ENCODE measurements at regions not wholly inside any gene's neighbourhood (a gene's known extent, or its start where the extent isn't known, plus 50 kb on each side); places are given as distances from the start of the nearest gene placed in this dataset.

DNA sequence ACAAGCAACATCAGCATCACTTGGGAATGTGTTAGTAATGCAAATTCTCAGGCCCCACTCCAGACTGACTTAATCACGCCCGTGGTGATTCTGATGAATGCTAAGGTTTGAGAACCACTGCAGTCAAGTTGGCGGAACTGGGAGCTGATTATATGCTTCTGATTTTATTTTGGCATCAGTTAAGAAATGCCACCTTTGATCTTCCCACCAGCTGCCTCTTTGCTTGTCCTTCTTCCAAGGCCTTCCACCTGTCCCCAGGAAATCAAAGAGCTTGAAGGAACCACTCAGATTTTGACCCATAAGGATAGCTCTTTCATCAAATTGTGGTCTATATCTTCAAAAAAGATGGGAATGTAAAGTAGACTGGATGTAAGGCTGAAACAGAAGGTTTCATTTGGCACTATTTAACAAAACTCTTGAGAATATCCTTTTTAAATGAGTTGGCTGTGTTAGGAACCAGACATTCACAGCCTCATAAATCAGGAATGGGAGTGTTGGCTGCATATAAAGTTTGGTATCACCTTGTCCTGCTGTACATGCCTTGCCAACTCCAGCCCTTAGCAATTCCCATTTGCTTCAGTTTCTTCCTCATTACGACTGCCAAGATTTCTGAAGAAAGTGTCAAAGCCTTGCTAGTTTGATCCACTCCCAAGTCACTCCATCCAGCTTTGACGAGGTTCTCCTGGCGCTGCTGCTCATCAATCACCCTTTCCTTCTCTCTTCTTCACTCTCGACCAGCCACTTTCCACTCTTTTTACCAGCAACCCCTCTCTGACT is 125.8 kb upstream of the NPHP3 start:
- H3K27me3 ChIP-seq = no peaks in the 10 kb centered on the region
- DNase-seq (ENCODE audit: low spot score in 2 of 2) = no peak
- intact Hi-C loops (cut with DNase I) = no loop called here
- no peaks in the 10 kb centered on the region for H3K9me3 ChIP-seq
- no peak overlapping the region for H3K4me3 ChIP-seq
- H3K36me3 ChIP-seq = no peaks in the 10 kb centered on the region
- no peak overlapping the region for H3K27ac ChIP-seq
- TF ChIP-seq, protein P1, sequence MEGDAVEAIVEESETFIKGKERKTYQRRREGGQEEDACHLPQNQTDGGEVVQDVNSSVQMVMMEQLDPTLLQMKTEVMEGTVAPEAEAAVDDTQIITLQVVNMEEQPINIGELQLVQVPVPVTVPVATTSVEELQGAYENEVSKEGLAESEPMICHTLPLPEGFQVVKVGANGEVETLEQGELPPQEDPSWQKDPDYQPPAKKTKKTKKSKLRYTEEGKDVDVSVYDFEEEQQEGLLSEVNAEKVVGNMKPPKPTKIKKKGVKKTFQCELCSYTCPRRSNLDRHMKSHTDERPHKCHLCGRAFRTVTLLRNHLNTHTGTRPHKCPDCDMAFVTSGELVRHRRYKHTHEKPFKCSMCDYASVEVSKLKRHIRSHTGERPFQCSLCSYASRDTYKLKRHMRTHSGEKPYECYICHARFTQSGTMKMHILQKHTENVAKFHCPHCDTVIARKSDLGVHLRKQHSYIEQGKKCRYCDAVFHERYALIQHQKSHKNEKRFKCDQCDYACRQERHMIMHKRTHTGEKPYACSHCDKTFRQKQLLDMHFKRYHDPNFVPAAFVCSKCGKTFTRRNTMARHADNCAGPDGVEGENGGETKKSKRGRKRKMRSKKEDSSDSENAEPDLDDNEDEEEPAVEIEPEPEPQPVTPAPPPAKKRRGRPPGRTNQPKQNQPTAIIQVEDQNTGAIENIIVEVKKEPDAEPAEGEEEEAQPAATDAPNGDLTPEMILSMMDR (IDR thresholded peaks at IDR 0.05) = no peak
- H3K4me1 ChIP-seq = no peaks in the 10 kb centered on the region

DNA sequence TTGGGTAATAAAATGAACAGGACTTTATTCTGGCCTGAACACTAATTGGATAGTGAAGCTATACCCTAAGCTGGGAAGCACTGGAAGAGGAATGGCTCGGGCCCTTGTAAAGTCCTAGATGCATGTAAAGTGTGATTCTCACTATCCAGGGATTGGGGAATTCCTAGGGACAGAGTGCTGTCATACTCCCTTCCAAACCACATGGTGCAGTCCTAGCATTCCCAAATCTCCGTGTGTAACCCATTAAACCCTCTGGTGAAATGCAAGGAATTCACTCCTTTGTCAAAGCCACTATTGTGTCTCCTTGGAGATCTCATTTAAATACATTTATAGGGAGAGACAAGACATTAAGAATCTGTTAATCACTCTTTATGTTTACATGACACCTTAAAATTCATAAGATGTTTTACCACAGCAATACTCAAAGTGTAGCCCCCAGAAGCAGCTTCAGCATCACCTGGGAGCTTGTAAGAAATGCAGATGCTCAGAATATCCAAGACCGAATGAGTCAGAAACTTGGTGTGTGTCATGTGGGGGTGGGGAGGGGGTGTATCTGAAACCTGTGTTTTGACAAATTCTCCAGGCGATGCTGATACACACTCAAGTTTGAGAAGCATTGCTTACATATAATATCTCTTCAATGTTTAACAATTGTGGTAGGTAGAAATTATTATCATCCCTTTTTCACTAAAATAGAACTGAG is 121.8 kb upstream of the NPHP3 start:
- DNase-seq (ENCODE audit: low spot score in 2 of 2) = no peak
- TF ChIP-seq, protein P1 (IDR thresholded peaks at IDR 0.05) = no peak
- no peaks in the 10 kb centered on the region for H3K27me3 ChIP-seq
- H3K9me3 ChIP-seq = no peaks in the 10 kb centered on the region
- H3K4me3 ChIP-seq = no peak overlapping the region
- H3K36me3 ChIP-seq = no peaks in the 10 kb centered on the region
- H3K27ac ChIP-seq = no peak overlapping the region
- intact Hi-C loops (cut with DNase I) = no loop called here
- no peaks in the 10 kb centered on the region for H3K4me1 ChIP-seq

DNA sequence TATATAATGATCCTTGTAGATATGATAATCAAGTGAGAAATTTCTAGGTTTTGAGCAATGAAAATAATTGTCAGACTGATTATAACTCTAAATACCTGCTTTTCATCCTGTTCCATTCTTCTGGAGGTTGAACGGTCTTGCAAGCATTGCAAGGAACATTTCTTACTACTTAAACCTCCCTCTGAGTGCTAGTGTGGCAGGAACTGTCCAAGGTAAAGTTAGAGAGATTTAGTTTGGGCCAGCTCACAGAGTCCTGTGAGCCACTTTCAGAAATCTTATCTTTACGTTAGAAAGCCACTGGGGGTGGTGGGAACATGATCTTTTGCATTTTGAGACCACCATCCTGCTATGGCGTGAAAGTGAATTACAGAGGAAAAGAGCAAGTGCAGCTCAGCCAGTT is 121.1 kb upstream of the NPHP3 start:
- Histone ChIP-seq H3K27ac (no peak overlapping the region), H3K36me3 (no peaks in the 10 kb centered on the region), H3K9me3 (no peaks in the 10 kb centered on the region), H3K4me3 (no peak overlapping the region), H3K4me1 (no peaks in the 10 kb centered on the region), H3K27me3 (no peaks in the 10 kb centered on the region)
- intact Hi-C loops (cut with DNase I) = no loop called here
- no peak for DNase-seq (ENCODE audit: low spot score in 2 of 2)
- TF ChIP-seq, protein P1 (IDR thresholded peaks at IDR 0.05) = no peak

DNA sequence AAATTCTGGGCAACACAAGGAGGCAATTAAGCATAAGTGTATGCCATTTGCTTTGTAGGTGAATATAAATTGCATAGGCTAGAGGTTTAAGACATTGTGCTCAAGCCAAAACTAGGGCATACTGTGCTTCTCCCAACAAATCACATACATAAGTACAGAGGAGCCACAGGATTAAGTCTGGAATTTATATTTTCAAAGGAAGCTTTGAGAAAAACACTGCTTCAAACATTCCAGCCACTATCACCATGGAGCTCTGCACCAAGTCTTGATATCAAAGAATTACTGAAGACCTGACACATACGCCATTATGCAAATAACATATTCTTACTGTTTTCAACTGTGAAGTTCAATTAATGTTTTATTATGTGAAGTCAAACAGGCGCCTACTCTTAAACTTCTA is 119.4 kb upstream of the NPHP3 start:
- H3K27ac ChIP-seq = no peak overlapping the region
- no peaks in the 10 kb centered on the region for H3K36me3 ChIP-seq
- intact Hi-C loops (cut with DNase I) = no loop called here
- DNase-seq (ENCODE audit: low spot score in 2 of 2) = no peak
- no peaks in the 10 kb centered on the region for H3K27me3 ChIP-seq
- no peaks in the 10 kb centered on the region for H3K9me3 ChIP-seq
- no peak overlapping the region for H3K4me3 ChIP-seq
- H3K4me1 ChIP-seq = no peaks in the 10 kb centered on the region
- TF ChIP-seq, protein P1 (IDR thresholded peaks at IDR 0.05) = no peak

DNA sequence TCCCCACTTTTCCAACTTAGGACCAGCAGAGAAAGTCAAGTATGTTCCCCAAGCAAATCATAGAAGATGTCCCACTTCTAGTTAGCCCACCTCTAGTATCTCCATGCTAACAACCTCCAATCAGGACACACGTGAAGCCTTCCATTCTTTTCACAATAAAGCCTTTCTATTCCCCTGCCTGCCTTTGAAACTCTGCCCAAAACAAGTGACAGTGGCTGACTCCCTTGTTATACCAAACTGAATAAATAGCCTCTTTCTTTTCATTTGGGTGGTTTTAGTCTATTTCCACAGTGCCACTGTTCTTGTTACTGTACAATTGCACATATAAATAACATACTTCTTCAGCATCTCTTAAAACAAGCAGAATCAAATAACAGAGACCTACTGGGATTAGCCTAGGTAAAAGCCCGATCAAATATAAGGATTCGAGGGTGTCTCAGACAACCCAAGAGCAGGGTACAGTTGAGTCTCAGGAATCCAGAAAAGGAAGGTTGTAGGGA is 118.0 kb upstream of the NPHP3 start:
- no peak for DNase-seq (ENCODE audit: low spot score in 2 of 2)

More for the DNA sequence above, 118.0 kb upstream of the NPHP3 start:
- Histone ChIP-seq H3K4me3 (no peak overlapping the region), H3K4me1 (no peaks in the 10 kb centered on the region), H3K27ac (no peak overlapping the region), H3K27me3 (no peaks in the 10 kb centered on the region), H3K36me3 (no peaks in the 10 kb centered on the region), H3K9me3 (no peaks in the 10 kb centered on the region)
- intact Hi-C loops (cut with DNase I) = no loop called here
- TF ChIP-seq, protein P1 (IDR thresholded peaks at IDR 0.05) = no peak
